Duodenal mucosa (tissue), 2 donors: ENCODE measurements at regions not wholly inside any gene's neighbourhood (a gene's known extent, or its start where the extent isn't known, plus 50 kb on each side); places are given as distances from the start of the nearest gene placed in this dataset.

ENCODE experiments used
- H3K27ac ChIP-seq: one replicate; pipeline ENCODE4 v1.7.0; 2013; ENCODE audit warnings: low read depth, low read length
- H3K27me3 ChIP-seq, 2 donors: one replicate each; pipeline ENCODE4 v1.7.0; 2013; ENCODE audit warnings: low read length in 2 of 2, control low read depth in 1 of 2; ENCODE audit not compliant: insufficient read depth in 2 of 2, control insufficient read depth in 1 of 2
- H3K36me3 ChIP-seq, 2 donors: one replicate each; pipeline ENCODE4 v1.7.0; 2013; ENCODE audit warnings: low read length in 2 of 2, control low read depth in 1 of 2; ENCODE audit not compliant: insufficient read depth in 2 of 2, control insufficient read depth in 1 of 2
- H3K4me1 ChIP-seq, 2 donors: one replicate each; pipeline ENCODE4 v1.7.0; 2013; ENCODE audit warnings: low read length in 2 of 2, control low read depth in 1 of 2; ENCODE audit not compliant: insufficient read depth in 2 of 2, control insufficient read depth in 1 of 2
- H3K4me3 ChIP-seq, 2 donors: one replicate each; pipeline ENCODE4 v1.7.0; 2013; ENCODE audit warnings: low read length in 2 of 2, low read depth in 1 of 2
- H3K9ac ChIP-seq, 2 donors: one replicate each; pipeline ENCODE4 v1.7.0; 2013; ENCODE audit warnings: low read length in 2 of 2, low read depth in 1 of 2
- H3K9me3 ChIP-seq, 2 donors: one replicate each; pipeline ENCODE4 v1.7.0; 2013; ENCODE audit warnings: low read length in 2 of 2, control low read depth in 1 of 2; ENCODE audit not compliant: control insufficient read depth in 1 of 2

DNA sequence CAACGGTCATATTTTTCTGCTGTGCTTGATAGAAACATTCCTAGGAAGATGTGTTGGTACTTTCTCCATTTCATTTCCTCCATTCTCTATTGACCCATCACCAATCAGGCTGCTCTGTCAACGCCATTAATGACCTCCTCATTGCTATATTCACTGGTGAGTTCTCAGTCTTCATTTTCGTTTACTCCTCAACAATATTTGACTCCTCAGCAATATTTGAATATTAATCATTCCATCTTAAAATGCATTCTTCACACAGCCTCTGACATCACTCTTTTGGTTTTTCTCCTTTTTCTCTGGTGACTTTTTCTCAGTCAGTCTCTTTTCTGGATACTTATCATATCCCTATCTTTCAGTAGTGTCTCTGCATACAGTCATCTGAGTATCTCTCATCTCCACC is 323.5 kb upstream of the CRIM1 start:
- Histone ChIP-seq H3K27ac (no peak overlapping the region), H3K9me3 (no peaks in the 10 kb centered on the region)

GRCh38 chr2:36031471-36031870 is 324.1 kb upstream of the CRIM1 start:
- H3K27me3 ChIP-seq: no peaks in the 10 kb centered on the region
- no peaks in the 10 kb centered on the region for H3K4me1 ChIP-seq
- H3K9ac ChIP-seq: no peak overlapping the region
- H3K4me3 ChIP-seq: no peak overlapping the region
- no peak overlapping the region for H3K27ac ChIP-seq
- H3K9me3 ChIP-seq: no peaks in the 10 kb centered on the region
- H3K36me3 ChIP-seq: no peaks in the 10 kb centered on the region

More for the DNA sequence above, 323.5 kb upstream of the CRIM1 start:
- Histone ChIP-seq H3K27me3 (no peaks in the 10 kb centered on the region), H3K4me3 (no peak overlapping the region), H3K36me3 (no peaks in the 10 kb centered on the region), H3K9ac (no peak overlapping the region), H3K4me1 (no peaks in the 10 kb centered on the region)

GRCh38 chr2:36027616-36028015 is 328.0 kb upstream of the CRIM1 start:
- H3K9ac ChIP-seq: no peak overlapping the region
- no peaks in the 10 kb centered on the region for H3K4me1 ChIP-seq
- no peaks in the 10 kb centered on the region for H3K27me3 ChIP-seq
- no peak overlapping the region for H3K27ac ChIP-seq
- no peaks in the 10 kb centered on the region for H3K36me3 ChIP-seq
- H3K9me3 ChIP-seq: no peaks in the 10 kb centered on the region
- H3K4me3 ChIP-seq: no peak overlapping the region

DNA sequence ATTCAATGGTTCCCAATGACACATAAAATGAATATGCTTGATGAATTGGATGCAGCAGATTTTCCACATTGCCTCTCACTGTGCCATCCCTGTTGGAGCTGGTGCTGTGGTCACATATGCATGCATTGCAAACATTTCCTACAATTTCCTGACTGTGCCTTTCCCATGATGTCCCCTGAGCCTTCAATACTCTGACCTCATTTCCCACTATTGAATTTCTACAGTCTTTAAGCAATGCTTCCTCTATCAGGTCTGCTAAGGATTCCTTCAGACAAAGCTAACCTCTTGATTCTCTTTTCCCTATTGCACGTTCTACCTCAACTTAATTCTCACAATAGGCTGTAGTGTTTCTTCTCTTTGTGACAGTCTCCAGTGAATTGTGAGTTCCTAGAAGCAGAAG is 342.5 kb upstream of the CRIM1 start:
- Histone ChIP-seq H3K9me3 (no peaks in the 10 kb centered on the region), H3K9ac (no peak overlapping the region), H3K4me3 (no peak overlapping the region), H3K27ac (no peak overlapping the region), H3K27me3 (no peaks in the 10 kb centered on the region), H3K36me3 (no peaks in the 10 kb centered on the region), H3K4me1 (no peaks in the 10 kb centered on the region)

- no peaks in the 10 kb centered on the region for H3K27me3 ChIP-seq
- H3K4me3 ChIP-seq: no peak overlapping the region
- no peaks in the 10 kb centered on the region for H3K36me3 ChIP-seq
- H3K4me1 ChIP-seq: no peaks in the 10 kb centered on the region
- no peak overlapping the region for H3K27ac ChIP-seq
- H3K9me3 ChIP-seq: no peaks in the 10 kb centered on the region
- H3K9ac ChIP-seq: no peak overlapping the region
Observed at GRCh38 chr2:36006444-36006843, 349.1 kb upstream of the CRIM1 start.

GRCh38 chr2:36002941-36003340 is 352.6 kb upstream of the CRIM1 start:
- Histone ChIP-seq H3K27ac (no peak overlapping the region), H3K9ac (no peak overlapping the region), H3K9me3 (no peaks in the 10 kb centered on the region), H3K4me3 (no peak overlapping the region), H3K4me1 (no peaks in the 10 kb centered on the region), H3K27me3 (no peaks in the 10 kb centered on the region), H3K36me3 (no peaks in the 10 kb centered on the region)

DNA sequence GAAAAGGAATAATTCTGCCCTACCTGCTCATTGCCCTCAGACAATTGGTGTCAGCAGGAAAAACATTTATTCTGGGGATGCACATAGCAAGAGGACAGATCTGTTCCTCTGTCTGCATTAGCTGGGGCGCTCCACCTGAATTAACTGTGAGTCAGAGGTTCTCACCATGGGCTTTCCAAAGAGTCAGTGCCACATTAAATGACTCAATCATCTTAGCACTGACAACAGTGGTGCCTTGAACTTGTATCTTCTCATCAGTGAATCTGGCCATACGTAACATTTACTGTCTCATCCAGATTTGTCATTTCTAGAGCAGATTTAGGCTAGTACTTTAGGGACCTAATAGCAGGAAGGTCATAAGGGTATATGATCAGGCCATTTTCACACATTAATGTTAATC is 358.1 kb upstream of the CRIM1 start:
- H3K36me3 ChIP-seq: no peaks in the 10 kb centered on the region
- H3K9ac ChIP-seq: no peak overlapping the region
- H3K4me3 ChIP-seq: no peak overlapping the region
- no peaks in the 10 kb centered on the region for H3K4me1 ChIP-seq
- H3K27me3 ChIP-seq: no peaks in the 10 kb centered on the region
- H3K9me3 ChIP-seq: no peaks in the 10 kb centered on the region
- no peak overlapping the region for H3K27ac ChIP-seq

GRCh38 chr2:35989503-35989902 is 366.1 kb upstream of the CRIM1 start:
- Histone ChIP-seq H3K9ac (no peak overlapping the region), H3K4me3 (no peak overlapping the region), H3K27ac (no peak overlapping the region), H3K36me3 (no peaks in the 10 kb centered on the region), H3K4me1 (no peaks in the 10 kb centered on the region), H3K27me3 (no peaks in the 10 kb centered on the region), H3K9me3 (no peaks in the 10 kb centered on the region)

DNA sequence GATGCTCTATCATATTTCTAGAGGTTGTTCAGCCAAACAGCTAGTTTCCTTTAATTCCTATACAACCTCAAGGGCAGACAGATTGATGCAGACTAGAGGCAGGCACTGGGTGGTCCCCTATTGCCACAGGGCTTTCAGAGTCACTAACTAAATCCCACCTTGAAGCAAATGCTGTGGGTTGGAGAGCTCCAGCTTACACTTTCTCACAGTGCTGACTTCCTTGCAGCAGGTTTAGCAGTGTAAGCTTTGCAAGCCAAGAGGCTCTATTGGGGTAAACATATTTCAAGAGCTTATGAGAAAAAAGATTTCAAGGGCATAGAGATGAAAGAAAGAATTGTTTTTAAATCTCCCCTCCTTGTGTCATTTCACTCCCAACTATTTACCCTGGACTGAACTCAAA is 366.5 kb upstream of the CRIM1 start:
- no peak overlapping the region for H3K27ac ChIP-seq
- no peaks in the 10 kb centered on the region for H3K36me3 ChIP-seq

DNA sequence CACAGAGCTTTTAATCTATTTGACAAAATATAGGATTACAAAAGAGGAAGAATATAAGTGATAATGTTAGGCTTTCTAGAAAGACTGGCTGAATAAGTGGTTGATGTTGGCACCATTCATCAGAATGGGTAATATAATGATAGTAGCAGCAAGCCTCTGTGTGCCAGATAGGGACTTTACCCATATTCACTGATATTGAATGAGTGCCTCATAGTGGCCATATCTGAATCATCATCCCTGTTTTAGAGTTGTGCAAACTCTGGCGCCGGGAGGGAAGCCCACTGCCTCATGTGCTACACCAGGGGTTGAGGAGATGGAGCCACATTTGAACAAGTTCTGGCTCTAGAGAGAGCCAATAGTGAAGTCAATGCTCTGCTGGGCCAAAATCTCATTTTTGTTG is 368.7 kb upstream of the CRIM1 start:
- H3K36me3 ChIP-seq: no peaks in the 10 kb centered on the region
- no peak overlapping the region for H3K27ac ChIP-seq
- no peaks in the 10 kb centered on the region for H3K27me3 ChIP-seq
- H3K4me1 ChIP-seq: no peaks in the 10 kb centered on the region
- H3K9me3 ChIP-seq: no peaks in the 10 kb centered on the region
- H3K9ac ChIP-seq: no peak overlapping the region
- no peak overlapping the region for H3K4me3 ChIP-seq

More for the DNA sequence above, 366.5 kb upstream of the CRIM1 start:
- H3K9ac ChIP-seq: no peak overlapping the region
- H3K4me3 ChIP-seq: no peak overlapping the region
- H3K9me3 ChIP-seq: no peaks in the 10 kb centered on the region
- H3K27me3 ChIP-seq: no peaks in the 10 kb centered on the region
- no peaks in the 10 kb centered on the region for H3K4me1 ChIP-seq

GRCh38 chr2:35978218-35978617 is 377.4 kb upstream of the CRIM1 start:
- H3K36me3 ChIP-seq: no peaks in the 10 kb centered on the region
- no peak overlapping the region for H3K27ac ChIP-seq
- H3K9ac ChIP-seq: no peak overlapping the region
- peaks cover 0 to 4% of the 10 kb centered on the region in 2 donors for H3K4me1 ChIP-seq
- H3K9me3 ChIP-seq: no peaks in the 10 kb centered on the region
- no peak overlapping the region for H3K4me3 ChIP-seq
- H3K27me3 ChIP-seq: no peaks in the 10 kb centered on the region
